CD4-positive, alpha-beta T cell treated with Interleukin-1 beta for 1 hour (primary cell): ENCODE measurements at regions not wholly inside any gene's neighbourhood (a gene's known extent, or its start where the extent isn't known, plus 50 kb on each side); places are given as distances from the start of the nearest gene placed in this dataset.

Experiments
- DNase-seq, 2 donors: peaks; one replicate each; pipeline ENCODE4 v3.0.0-alpha.2; 2020 to 2022

GRCh38 chr2:196445991-196446390 lies 193.5 kb upstream of the CCDC150 start:
- no peak for DNase-seq

- no peak for DNase-seq
Observed at GRCh38 chr2:196448407-196449079, 191.0 kb upstream of the CCDC150 start.

- no peak for DNase-seq
Observed at GRCh38 chr2:196449083-196449482, 190.4 kb upstream of the CCDC150 start.

- DNase-seq = no peak
Observed at GRCh38 chr2:196452758-196453157, 186.8 kb upstream of the CCDC150 start.

GRCh38 chr2:196453613-196454047 lies 185.9 kb upstream of the CCDC150 start:
- DNase-seq = peak; percentile 11 to 37

- no peak for DNase-seq
Observed at GRCh38 chr2:196454492-196454891, 185.0 kb upstream of the CCDC150 start.

GRCh38 chr2:196459539-196459938 lies 180.0 kb upstream of the CCDC150 start:
- peak in 1 of 2 donors; percentile 8 for DNase-seq

- no peak for DNase-seq
Observed at GRCh38 chr2:196463706-196464105, 175.8 kb upstream of the CCDC150 start.

- no peak for DNase-seq
Observed at GRCh38 chr2:196464311-196464710, 175.2 kb upstream of the CCDC150 start.

- no peak for DNase-seq
Observed at GRCh38 chr2:196466581-196466980, 172.9 kb upstream of the CCDC150 start.

GRCh38 chr2:196468394-196468793 lies 171.1 kb upstream of the CCDC150 start:
- DNase-seq = no peak

GRCh38 chr2:196473617-196474016 lies 165.9 kb upstream of the CCDC150 start:
- no peak for DNase-seq

- no peak for DNase-seq
Observed at GRCh38 chr2:196475611-196476010, 163.9 kb upstream of the CCDC150 start.

GRCh38 chr2:196478588-196478987 lies 160.9 kb upstream of the CCDC150 start:
- no peak for DNase-seq

GRCh38 chr2:196479350-196479749 lies 160.2 kb upstream of the CCDC150 start:
- DNase-seq = no peak

- DNase-seq = no peak
Observed at GRCh38 chr2:196480653-196481323, 158.7 kb upstream of the CCDC150 start.

- DNase-seq = no peak
Observed at GRCh38 chr2:196481324-196481697, 158.2 kb upstream of the CCDC150 start.

- DNase-seq = no peak
Observed at GRCh38 chr2:196482119-196483065, 157.1 kb upstream of the CCDC150 start.

- no peak for DNase-seq
Observed at GRCh38 chr2:196486146-196486545, 153.4 kb upstream of the CCDC150 start.

GRCh38 chr2:196487417-196487816 lies 152.1 kb upstream of the CCDC150 start:
- DNase-seq = no peak

GRCh38 chr2:196489371-196489770 lies 150.1 kb upstream of the CCDC150 start:
- DNase-seq = no peak

GRCh38 chr2:196492946-196493345 lies 146.6 kb upstream of the CCDC150 start:
- no peak for DNase-seq

GRCh38 chr2:196498962-196499361 lies 140.6 kb upstream of the CCDC150 start:
- no peak for DNase-seq

GRCh38 chr2:196499686-196500085 lies 139.8 kb upstream of the CCDC150 start:
- DNase-seq = no peak
